GM11168 (cell line): ENCODE measurements at regions not wholly inside any gene's neighbourhood (a gene's known extent, or its start where the extent isn't known, plus 50 kb on each side); places are given as distances from the start of the nearest gene placed in this dataset.

Source experiments
- in situ Hi-C: fragments of 300-500 bp; cut with MboI; formaldehyde crosslinking; loops from one replicate; pipeline ENCODE4 v1.12.0; 2022; ENCODE audit warnings: low sequenced_read_pairs; ENCODE audit not compliant: unreplicated experiment

- in situ Hi-C loops, result no loop called here
Measured at GRCh38 chr12:88977115-88977514, 375.2 kb downstream of the DUSP6 start.

- in situ Hi-C loops, result no loop called here
Measured at GRCh38 chr12:88973998-88974397, 378.3 kb downstream of the DUSP6 start.

DNA sequence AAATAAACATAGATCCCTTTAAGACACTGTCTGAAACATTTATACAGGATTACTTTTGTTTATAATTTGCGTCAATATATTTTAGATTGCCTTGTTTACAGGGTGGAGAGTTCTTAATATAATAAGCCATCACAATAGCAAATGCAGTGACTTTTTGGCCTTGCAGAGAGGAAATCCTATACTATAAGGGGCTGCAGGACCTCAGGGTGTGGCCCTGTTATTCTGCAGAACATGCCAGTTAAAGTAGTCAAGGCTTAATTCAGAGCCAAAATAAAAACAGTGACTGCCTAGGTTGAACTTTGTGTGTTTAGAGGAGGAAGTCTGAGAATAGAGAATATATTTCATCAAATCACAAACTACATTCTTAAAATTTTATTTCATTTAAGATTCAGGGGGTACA is 381.6 kb downstream of the DUSP6 start:
- in situ Hi-C loops, result no loop called here

DNA sequence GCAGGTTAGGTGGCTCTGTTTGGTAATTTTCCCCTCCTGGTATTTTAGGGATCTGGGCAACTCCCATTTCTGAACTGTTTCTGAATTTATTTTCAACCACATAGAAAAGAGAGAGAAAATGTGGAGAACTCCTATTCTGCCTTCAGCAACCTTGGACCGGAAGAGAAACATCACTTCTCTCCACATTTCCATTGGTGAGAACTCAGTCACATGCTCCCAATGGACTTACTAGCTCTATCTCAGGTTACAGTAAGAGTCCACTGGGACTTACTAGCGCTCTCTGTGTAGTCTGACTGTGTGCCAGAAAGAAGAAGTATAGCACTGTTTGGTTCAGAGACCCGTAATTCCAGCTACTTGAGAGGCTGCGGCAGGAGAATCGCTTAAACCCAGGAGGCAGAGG is 383.2 kb downstream of the DUSP6 start:
- in situ Hi-C loops, result no loop called here

GRCh38 chr12:88960213-88960878 is 380.1 kb upstream of the KITLG start:
- in situ Hi-C loops, result no loop called here

GRCh38 chr12:88958946-88959345 is 378.7 kb upstream of the KITLG start:
- in situ Hi-C loops, result no loop called here

GRCh38 chr12:88958153-88958552 is 377.9 kb upstream of the KITLG start:
- in situ Hi-C loops, result no loop called here

DNA sequence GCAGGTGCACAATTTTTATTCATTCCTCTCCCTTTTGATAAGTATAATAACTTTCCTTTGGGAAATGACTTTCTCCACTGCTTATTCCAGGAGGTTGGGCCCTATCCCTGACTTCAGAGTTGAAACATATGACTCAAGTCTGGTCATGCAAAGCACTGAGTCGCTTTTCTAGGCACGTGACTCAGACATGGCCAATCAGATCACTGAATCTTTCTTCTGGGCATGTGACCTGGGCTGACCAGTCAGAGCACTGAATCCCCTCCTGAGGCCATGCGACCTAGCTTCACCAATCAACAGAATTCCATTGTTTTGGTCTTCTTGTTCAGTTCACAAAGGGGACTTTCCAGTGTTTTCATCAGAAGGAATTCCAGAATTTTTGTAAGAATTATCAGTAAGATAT is 377.1 kb upstream of the KITLG start:
- in situ Hi-C loops, result no loop called here

DNA sequence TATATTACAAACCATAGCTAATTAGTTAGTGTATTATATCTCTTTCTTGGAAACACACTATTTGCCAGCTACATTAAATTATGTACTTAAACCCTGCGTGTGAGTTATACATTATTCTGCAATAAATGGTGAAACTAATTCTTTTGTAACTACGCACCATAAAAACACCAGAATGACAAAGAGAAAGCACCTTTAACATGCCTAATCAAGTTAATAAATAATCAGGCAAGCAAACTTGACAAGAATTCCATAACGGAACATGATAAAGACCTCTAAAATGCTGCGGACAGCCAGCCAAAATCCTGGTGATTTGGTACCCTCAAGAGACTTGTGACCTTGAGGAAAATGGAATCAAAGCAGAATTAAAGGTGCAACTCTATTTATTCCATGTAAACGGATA is 375.3 kb upstream of the KITLG start:
- in situ Hi-C loops, result no loop called here

- in situ Hi-C loops, result no loop called here
Measured at GRCh38 chr12:88953029-88953586, 372.8 kb upstream of the KITLG start.

- in situ Hi-C loops, result no loop called here
Measured at GRCh38 chr12:88952562-88952942, 372.3 kb upstream of the KITLG start.

DNA sequence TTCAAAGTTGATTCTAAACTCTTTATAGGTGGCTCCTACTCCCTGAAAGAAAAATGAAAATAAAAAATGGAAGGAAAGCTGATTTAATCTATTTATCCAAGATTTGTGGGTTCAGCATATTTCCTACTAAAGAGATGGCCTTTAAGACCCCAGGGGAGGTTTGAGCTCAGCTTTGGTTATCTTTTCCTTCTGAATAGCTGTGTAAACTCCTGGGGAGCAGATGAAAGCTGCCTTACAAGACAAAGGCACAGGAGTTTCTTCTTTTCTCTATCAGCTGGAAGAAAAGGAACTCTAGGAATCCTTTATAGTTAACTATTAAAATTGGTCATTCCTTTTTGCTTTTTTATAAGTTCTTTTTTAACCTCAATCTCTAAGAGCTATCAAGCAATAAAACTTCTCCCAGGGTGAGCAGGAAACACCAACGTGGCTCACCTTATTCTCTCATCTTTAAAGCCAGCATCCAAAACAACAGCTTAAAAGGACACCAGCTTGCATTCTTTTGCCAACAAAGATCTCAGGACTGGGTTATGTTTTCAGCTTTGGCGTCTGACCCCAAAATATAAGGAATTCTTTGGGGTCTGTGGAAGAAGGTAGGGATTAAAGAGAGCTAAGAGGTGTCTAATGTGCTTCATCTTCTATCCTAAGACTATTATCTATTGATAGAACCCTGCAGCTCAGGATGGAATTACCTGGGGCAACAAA is 371.7 kb upstream of the KITLG start:
- in situ Hi-C loops, result no loop called here

DNA sequence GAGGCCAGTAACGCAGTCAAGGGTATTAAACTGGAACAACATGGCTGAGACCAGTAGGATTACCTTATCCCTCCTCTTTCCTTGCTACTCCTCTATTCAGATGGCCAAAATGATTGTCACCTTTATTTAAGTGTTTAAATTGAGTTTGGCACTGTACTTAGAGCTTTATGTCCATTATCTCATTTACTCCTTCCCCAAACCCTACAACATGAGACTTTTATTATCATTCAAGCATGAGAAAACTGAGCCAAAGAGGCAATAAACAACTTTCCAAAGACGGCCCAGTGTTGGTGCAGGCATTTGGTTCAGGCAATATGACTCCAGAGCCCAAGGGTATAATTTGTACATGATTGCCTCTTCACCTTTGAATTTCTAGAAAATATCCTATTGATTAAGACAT is 370.9 kb upstream of the KITLG start:
- in situ Hi-C loops, result no loop called here

DNA sequence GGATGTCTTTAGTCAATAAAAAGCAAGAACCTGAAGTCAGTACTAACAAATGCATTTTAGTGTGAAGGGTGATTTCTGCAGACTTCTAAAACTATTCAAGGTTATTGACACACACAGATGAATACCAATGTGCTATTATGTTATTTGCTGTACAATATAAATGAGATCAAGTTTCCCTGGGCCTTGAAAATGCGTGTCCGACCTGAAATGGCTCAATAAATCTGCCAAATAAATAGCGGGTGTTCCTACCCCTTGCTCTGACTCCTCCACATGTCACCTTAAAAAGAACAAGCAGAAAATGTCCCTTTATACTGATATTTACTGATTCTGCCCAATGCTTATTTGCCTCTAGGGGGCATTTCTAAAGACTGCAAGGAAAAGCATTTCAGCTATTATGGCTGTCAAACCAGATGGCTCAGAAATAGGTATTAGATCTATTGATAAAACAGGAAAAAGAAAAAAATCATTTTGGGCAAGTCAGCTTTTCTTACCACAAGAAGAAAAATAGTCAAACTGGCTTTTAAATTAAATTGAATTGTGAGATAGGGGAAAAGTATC is 367.3 kb upstream of the KITLG start:
- in situ Hi-C loops, result no loop called here

DNA sequence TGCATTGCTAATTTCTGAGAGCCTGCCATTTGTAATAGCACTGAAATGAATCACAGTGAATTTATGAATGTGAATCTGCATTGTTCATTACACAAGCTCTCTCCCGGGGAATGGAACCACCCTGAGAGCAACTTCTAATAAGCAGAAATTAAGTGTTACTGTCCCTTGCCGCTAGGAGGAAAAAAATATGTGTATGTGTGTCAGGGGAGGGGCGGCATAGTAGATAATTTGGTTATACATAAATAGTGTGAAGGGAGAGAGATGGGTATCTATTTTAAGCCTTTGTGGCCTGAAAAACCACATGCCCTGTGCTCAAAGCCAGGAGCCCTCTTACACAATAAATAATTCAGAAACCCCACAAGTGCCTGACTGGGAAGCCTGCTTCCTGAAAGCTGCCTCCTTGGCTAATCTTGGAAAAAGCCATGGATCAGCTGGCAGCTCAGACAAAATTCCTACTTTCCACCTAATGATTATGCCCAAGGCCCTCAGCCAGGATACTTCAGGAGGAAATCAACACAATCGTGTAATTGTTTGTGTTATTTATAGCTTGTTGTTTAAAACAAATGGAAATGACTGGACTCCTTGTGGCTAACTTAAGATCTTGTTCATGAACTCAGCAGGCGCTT is 366.2 kb upstream of the KITLG start:
- in situ Hi-C loops, result no loop called here

GRCh38 chr12:88945051-88945732 is 364.9 kb upstream of the KITLG start:
- in situ Hi-C loops, result no loop called here

DNA sequence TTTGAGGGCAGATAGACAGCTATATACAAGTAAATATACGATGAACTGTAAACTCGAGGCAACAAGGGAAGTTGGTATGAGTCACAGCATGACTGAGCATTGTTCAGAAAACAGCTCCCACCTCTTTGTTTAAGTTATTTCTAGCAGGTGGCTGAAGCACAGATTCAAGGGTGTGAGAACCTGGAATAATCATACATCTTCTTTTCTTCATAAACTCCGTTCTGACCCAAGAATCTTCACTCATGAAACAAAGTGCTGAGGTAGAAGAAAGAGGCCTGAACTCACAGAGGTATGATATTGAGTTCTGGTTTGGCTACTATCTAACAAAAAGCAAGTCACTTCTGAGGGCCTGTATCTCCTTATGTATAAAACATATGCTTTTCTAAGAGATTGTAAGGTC is 364.1 kb upstream of the KITLG start:
- in situ Hi-C loops, result no loop called here

GRCh38 chr12:88940854-88941253 is 360.6 kb upstream of the KITLG start:
- in situ Hi-C loops, result no loop called here

DNA sequence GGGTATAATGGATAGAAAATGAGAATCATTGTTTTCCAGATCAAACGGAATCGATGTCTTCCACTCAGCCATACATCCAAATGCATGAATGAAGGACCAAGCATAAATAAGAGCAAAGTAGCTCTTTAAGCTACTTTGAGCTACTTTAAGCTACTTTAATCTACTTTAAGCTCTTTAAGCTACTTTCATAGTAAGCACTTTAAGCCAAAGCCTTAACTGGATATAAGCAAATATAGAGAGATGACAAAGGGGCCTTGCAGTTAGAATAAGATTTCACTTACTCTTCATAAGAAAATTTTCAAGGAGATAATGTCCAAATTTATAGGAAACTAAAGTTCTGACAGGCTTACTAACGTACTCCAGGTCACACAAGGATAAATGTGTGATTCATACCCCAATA is 355.6 kb upstream of the KITLG start:
- in situ Hi-C loops, result no loop called here

- in situ Hi-C loops, result no loop called here
Measured at GRCh38 chr12:88934163-88934747, 354.0 kb upstream of the KITLG start.
